CD14-positive monocyte (primary cell): ENCODE measurements at regions not wholly inside any gene's neighbourhood (a gene's known extent, or its start where the extent isn't known, plus 50 kb on each side); places are given as distances from the start of the nearest gene placed in this dataset.
A peak's percentile ranks its signal among the peaks of the same experiment; 100 is the strongest.

Experiments used
- DNase-seq, 3 donors: peaks; one replicate each; pipeline ENCODE4 v3.0.0-alpha.2; 2011 to 2022
- H2AFZ ChIP-seq: 2 replicates; pipeline ENCODE4 v1.6.0; 2012; ENCODE audit warnings: mild to moderate bottlenecking, low read depth, low read length, inconsistent platforms; ENCODE audit not compliant: insufficient read depth, poor library complexity, severe bottlenecking
- H3K27ac ChIP-seq, 2 donors: 1 replicate in 1 of 2; 2 replicates in 1 of 2; pipeline ENCODE4 v1.5.1; 2012 to 2013; ENCODE audit warnings: low read length in 2 of 2, control low read depth in 1 of 2, inconsistent platforms in 1 of 2, low read depth in 1 of 2, mild to moderate bottlenecking in 1 of 2
- H3K27me3 ChIP-seq, 2 donors: one replicate each; pipeline versions ENCODE4 v1.6.0 to v1.6.1; 2011 to 2013; ENCODE audit warnings: low read length in 2 of 2; ENCODE audit not compliant: control insufficient read depth in 2 of 2, insufficient read depth in 2 of 2
- H3K36me3 ChIP-seq, 2 donors: replicated peaks in 1 of 2; 1 replicate in 1 of 2; 2 replicates in 1 of 2; pipeline versions ENCODE4 v1.5.1 to v1.6.1; 2012 to 2013; ENCODE audit warnings: low read length in 2 of 2, control low read depth in 1 of 2, inconsistent platforms in 1 of 2, mild to moderate bottlenecking in 1 of 2; ENCODE audit not compliant: insufficient read depth in 2 of 2, control insufficient read depth in 1 of 2
- H3K4me1 ChIP-seq, 2 donors: 1 replicate in 1 of 2; 2 replicates in 1 of 2; pipeline versions ENCODE4 v1.5.1 to v1.6.1; 2012 to 2013; ENCODE audit warnings: low read length in 2 of 2, control low read depth in 1 of 2, inconsistent platforms in 1 of 2, mild to moderate bottlenecking in 1 of 2, moderate library complexity in 1 of 2; ENCODE audit not compliant: insufficient read depth in 2 of 2, control insufficient read depth in 1 of 2
- H3K4me2 ChIP-seq: replicated peaks from 2 replicates; pipeline ENCODE3; 2012; ENCODE audit warnings: low read length, moderate library complexity, mild to moderate bottlenecking; ENCODE audit not compliant: poor library complexity, severe bottlenecking; ENCODE audit errors: extremely low read depth
- H3K4me3 ChIP-seq, 3 experiments: fragments of 200-600 bp in 1 of 3; sonication (generic) in 1 of 3; replicated peaks in 1 of 3; 1 replicate in 2 of 3; 2 replicates in 1 of 3; pipeline ENCODE4 v1.5.1; 2011 to 2013; ENCODE audit warnings: low read length in 3 of 3, mild to moderate bottlenecking in 3 of 3, control low read depth in 2 of 3, low read depth in 2 of 3, inconsistent platforms in 1 of 3, moderate library complexity in 1 of 3
- H3K79me2 ChIP-seq: 2 replicates; pipeline ENCODE4 v1.6.0; 2012; ENCODE audit warnings: mild to moderate bottlenecking, control low read depth, inconsistent platforms, low read length, moderate library complexity; ENCODE audit not compliant: insufficient read depth
- H3K9ac ChIP-seq: 2 replicates; pipeline ENCODE4 v1.6.0; 2017; ENCODE audit warnings: low read length, mild to moderate bottlenecking; ENCODE audit not compliant: insufficient read depth, poor library complexity, severe bottlenecking
- H3K9me3 ChIP-seq, 2 donors: replicated peaks in 1 of 2; 1 replicate in 1 of 2; 2 replicates in 1 of 2; pipeline versions ENCODE4 v1.5.1 to v1.6.1; 2012 to 2013; ENCODE audit warnings: low read length in 2 of 2, control low read depth in 1 of 2; ENCODE audit not compliant: control insufficient read depth in 1 of 2, insufficient read depth in 1 of 2
- H4K20me1 ChIP-seq: 2 replicates; pipeline ENCODE4 v1.6.0; 2012; ENCODE audit warnings: mild to moderate bottlenecking, low read length, control low read depth, moderate library complexity; ENCODE audit not compliant: insufficient read depth
- H3K27ac Mint-ChIP-seq, 7 donors: one replicate each; pipeline ENCODE4 v1.8.0; 2020; ENCODE audit warnings: mild to moderate bottlenecking in 7 of 7, mixed read lengths in 7 of 7, moderate library complexity in 6 of 7, inconsistent platforms in 2 of 7
- H3K27me3 Mint-ChIP-seq, 3 donors: one replicate each; pipeline ENCODE4 v1.8.0; 2021 to 2022; ENCODE audit warnings: low read depth in 3 of 3, mild to moderate bottlenecking in 3 of 3, mixed read lengths in 3 of 3, moderate library complexity in 3 of 3, inconsistent platforms in 1 of 3
- H3K36me3 Mint-ChIP-seq, 2 donors: one replicate each; pipeline ENCODE4 v1.8.0; 2020; ENCODE audit warnings: mixed read lengths in 2 of 2, inconsistent platforms in 1 of 2, mild to moderate bottlenecking in 1 of 2
- H3K4me1 Mint-ChIP-seq: one replicate; pipeline ENCODE4 v1.8.0; 2020; ENCODE audit warnings: mild to moderate bottlenecking, mixed read lengths
- H3K4me3 Mint-ChIP-seq, 2 donors: one replicate each; pipeline ENCODE4 v1.8.0; 2020; ENCODE audit warnings: mild to moderate bottlenecking in 2 of 2, mixed read lengths in 2 of 2, moderate library complexity in 1 of 2
- H3K9me3 Mint-ChIP-seq, 7 donors: one replicate each; pipeline ENCODE4 v1.8.0; 2020 to 2022; ENCODE audit warnings: mixed read lengths in 7 of 7, mild to moderate bottlenecking in 6 of 7, moderate library complexity in 6 of 7, inconsistent platforms in 2 of 7
- WGBS: methylation state at CpG from one replicate; pipeline ENCODE4 v1.1.5; 2013; ENCODE audit warnings: missing lambda C conversion rate; ENCODE audit not compliant: insufficient coverage; 5-methylcytosine and 5-hydroxymethylcytosine counted together
- intact Hi-C, 2 donors: fragments of 100-400 bp; cut with micrococcal nuclease; formaldehyde crosslinking; loops; one replicate each; pipeline versions ENCODE4 v1.15.0 to v1.15.1; 2023
- TF ChIP-seq, protein P1 (sequence below): fragments of 200-600 bp; IDR thresholded peaks from one replicate; pipeline ENCODE4 v1.8.0; 2022; ENCODE audit warnings: antibody characterized with exemption, mild to moderate bottlenecking

GRCh38 chr14:63800651-63801375 lies 52.0 kb upstream of the SYNE2 start:
- no CpG with 5 or more reads among the region's 3 CpGs for WGBS
- intact Hi-C loops: no loop called here
- no peak overlapping the region for H3K4me3 Mint-ChIP-seq

More at GRCh38 chr14:63800651-63801375, 52.0 kb upstream of the SYNE2 start:
- peaks cover 0 to 13% (median 3%) of the 10 kb centered on the region in 7 donors for H3K9me3 Mint-ChIP-seq
- no peaks in the 10 kb centered on the region for H3K9me3 ChIP-seq
- no peak overlapping the region for H3K4me3 ChIP-seq
- no peak overlapping the region for H3K27ac ChIP-seq
- H3K79me2 ChIP-seq: no peaks in the 10 kb centered on the region
- no peak overlapping the region for H2AFZ ChIP-seq
- no peaks in the 10 kb centered on the region for H3K4me1 ChIP-seq
- no peaks in the 10 kb centered on the region for H3K27me3 ChIP-seq
- peaks cover 2 to 16% (median 10%) of the 10 kb centered on the region in 3 donors for H3K27me3 Mint-ChIP-seq
- peak overlapping the region in 1 of 7 donors; percentile 70 for H3K27ac Mint-ChIP-seq
- DNase-seq: no peak
- TF ChIP-seq, protein P1, sequence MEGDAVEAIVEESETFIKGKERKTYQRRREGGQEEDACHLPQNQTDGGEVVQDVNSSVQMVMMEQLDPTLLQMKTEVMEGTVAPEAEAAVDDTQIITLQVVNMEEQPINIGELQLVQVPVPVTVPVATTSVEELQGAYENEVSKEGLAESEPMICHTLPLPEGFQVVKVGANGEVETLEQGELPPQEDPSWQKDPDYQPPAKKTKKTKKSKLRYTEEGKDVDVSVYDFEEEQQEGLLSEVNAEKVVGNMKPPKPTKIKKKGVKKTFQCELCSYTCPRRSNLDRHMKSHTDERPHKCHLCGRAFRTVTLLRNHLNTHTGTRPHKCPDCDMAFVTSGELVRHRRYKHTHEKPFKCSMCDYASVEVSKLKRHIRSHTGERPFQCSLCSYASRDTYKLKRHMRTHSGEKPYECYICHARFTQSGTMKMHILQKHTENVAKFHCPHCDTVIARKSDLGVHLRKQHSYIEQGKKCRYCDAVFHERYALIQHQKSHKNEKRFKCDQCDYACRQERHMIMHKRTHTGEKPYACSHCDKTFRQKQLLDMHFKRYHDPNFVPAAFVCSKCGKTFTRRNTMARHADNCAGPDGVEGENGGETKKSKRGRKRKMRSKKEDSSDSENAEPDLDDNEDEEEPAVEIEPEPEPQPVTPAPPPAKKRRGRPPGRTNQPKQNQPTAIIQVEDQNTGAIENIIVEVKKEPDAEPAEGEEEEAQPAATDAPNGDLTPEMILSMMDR: no peak
- no peak overlapping the region for H3K4me2 ChIP-seq
- no peaks in the 10 kb centered on the region for H4K20me1 ChIP-seq
- H3K9ac ChIP-seq: no peak overlapping the region
- H3K4me1 Mint-ChIP-seq: peaks cover 2% of the 10 kb centered on the region
- H3K36me3 Mint-ChIP-seq: no peaks in the 10 kb centered on the region
- H3K36me3 ChIP-seq: no peaks in the 10 kb centered on the region
